ENCODE measurements at regions not wholly inside any gene's neighbourhood (a gene's known extent, or its start where the extent isn't known, plus 50 kb on each side); places are given as distances from the start of the nearest gene placed in this dataset.

- TF ChIP-seq, protein P1, sequence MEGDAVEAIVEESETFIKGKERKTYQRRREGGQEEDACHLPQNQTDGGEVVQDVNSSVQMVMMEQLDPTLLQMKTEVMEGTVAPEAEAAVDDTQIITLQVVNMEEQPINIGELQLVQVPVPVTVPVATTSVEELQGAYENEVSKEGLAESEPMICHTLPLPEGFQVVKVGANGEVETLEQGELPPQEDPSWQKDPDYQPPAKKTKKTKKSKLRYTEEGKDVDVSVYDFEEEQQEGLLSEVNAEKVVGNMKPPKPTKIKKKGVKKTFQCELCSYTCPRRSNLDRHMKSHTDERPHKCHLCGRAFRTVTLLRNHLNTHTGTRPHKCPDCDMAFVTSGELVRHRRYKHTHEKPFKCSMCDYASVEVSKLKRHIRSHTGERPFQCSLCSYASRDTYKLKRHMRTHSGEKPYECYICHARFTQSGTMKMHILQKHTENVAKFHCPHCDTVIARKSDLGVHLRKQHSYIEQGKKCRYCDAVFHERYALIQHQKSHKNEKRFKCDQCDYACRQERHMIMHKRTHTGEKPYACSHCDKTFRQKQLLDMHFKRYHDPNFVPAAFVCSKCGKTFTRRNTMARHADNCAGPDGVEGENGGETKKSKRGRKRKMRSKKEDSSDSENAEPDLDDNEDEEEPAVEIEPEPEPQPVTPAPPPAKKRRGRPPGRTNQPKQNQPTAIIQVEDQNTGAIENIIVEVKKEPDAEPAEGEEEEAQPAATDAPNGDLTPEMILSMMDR (conservative IDR thresholded peaks at IDR 0.05; ENCODE audit: low read depth, low read length) = no peak
- no peak for TF ChIP-seq CEBPB (IDR thresholded peaks at IDR 0.05; ENCODE audit: low read depth, low read length)
- TF ChIP-seq, protein P2, sequence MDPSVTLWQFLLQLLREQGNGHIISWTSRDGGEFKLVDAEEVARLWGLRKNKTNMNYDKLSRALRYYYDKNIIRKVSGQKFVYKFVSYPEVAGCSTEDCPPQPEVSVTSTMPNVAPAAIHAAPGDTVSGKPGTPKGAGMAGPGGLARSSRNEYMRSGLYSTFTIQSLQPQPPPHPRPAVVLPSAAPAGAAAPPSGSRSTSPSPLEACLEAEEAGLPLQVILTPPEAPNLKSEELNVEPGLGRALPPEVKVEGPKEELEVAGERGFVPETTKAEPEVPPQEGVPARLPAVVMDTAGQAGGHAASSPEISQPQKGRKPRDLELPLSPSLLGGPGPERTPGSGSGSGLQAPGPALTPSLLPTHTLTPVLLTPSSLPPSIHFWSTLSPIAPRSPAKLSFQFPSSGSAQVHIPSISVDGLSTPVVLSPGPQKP (IDR thresholded peaks at IDR 0.05; ENCODE audit: borderline replicate concordance, low read depth, low read length) = no peak
- no peak for TF ChIP-seq POLR2A (IDR thresholded peaks at IDR 0.05; ENCODE audit: low read depth, low read length)
- no peak for TF ChIP-seq SMC3 (IDR thresholded peaks at IDR 0.05; ENCODE audit: low read depth, low read length)
Observed at GRCh38 chr22:25413620-25414019, 150.9 kb upstream of the GRK3 start.

Measured in IMR-90 (cell line).